Skin epidermis (tissue), 12 donors: ENCODE measurements at regions not wholly inside any gene's neighbourhood (a gene's known extent, or its start where the extent isn't known, plus 50 kb on each side); places are given as distances from the start of the nearest gene placed in this dataset.
"Not testable (repeated sequence)": the region's sequence is repeated elsewhere in the genome, so short reads cannot be mapped to it uniquely, and the experiment has no call there.

Experiments
- H3K27ac ChIP-seq, 21 experiments: fragments of 200-600 bp; sonication (generic) in 11 of 21; one replicate each; pipeline ENCODE4 v1.5.0; 2020; ENCODE audit warnings: mild to moderate bottlenecking in 3 of 21, inconsistent platforms in 2 of 21, moderate library complexity in 2 of 21
- H3K4me3 ChIP-seq, 7 experiments: fragments of 200-600 bp; sonication (generic) in 2 of 7; one replicate each; pipeline ENCODE4 v1.5.0; 2020; ENCODE audit warnings: inconsistent platforms in 2 of 7, mild to moderate bottlenecking in 2 of 7, moderate library complexity in 1 of 7

DNA sequence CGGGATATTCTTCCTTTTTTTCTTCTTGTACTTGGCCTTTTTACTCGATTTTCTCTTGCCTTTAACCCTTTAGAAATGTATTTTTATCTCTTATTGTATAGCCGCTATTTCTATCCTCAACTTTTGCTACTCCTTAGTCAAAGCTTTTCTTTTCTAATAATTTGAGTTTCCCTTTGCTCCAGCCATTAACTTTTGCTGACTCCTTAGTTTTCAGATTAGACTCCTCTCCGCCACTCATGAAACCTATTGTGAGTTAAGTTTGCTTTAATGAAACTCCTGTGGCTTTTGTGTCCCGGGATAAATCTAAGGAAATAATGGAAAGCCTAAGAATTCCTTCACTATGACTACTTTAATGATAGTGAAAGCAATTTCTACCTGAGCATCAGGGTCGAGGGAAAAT lies 590.3 kb upstream of the CITED2 start:
- Histone ChIP-seq H3K4me3 (no peak overlapping the region), H3K27ac (no peak overlapping the region)

DNA sequence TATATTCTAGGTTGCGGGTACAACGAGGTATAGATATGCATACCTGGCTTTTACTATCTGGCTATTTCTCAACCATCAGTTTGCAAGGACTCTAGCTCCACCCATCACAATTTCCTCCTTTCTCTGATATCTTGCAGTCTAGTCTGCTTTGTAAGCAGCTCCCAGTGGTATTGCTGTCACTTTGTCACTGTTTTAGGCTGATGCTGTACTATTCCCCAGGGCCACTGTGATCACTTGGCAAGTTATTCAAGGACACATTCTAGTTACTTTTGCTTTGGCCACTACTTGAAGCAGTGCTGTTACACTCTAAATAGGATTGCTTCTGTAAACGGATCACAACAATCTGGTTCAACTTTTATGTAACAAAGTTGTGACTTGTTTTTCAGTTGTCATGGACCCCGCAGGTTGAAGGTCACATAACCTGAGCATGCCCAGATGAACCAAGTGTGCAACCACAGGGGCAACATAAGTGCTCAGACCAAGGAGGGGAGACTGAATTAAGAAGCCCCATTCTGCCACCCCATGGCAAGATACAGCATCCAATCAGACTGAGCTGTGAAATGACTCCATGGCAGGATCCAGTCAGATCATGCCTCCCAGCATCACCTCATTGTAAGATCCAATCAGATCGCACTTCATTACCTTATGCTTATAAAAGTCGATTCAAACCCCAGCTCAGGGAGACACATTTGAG lies 588.4 kb upstream of the CITED2 start:
- H3K27ac ChIP-seq: no peak overlapping the region
- H3K4me3 ChIP-seq: no peak overlapping the region

DNA sequence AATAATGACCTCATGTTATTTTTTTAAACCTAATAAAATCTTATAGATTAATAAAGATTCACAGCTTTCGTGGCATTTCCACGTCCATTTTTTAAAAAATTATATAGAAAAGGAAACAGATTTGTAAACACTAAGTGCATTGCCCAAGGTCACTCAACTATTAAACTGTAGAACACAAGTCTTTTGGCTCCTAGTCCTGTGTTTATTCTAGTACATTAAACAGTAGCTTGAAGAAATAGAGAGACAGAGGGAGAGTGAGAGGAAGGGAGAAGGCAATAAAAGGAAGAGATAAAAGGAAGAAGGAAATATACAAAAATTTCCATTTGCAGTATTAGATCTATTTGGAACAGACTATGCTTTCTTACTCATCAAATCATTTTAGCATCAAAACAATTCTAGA lies 586.7 kb upstream of the CITED2 start:
- Histone ChIP-seq H3K27ac (no peak overlapping the region), H3K4me3 (no peak overlapping the region)

DNA sequence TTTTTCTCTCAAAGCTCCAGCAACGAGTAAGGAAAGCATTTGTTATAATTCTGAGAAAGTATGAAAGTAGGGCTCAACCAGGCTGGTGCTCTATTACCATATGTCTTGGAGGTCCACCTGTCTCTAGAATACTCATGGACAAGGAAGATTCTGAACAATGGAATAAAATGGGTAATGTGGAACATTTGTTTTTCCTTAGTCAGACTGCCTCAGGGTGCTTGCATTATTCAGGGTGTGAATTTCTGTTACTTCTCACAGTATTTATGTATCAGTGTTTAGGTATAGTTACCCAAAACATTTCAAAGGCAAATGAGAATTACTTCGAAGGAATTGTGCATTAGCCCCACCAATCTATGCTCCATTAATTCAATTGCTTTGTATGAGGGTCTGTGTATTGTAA lies 586.2 kb upstream of the CITED2 start:
- Histone ChIP-seq H3K4me3 (no peak overlapping the region), H3K27ac (no peak overlapping the region)

DNA sequence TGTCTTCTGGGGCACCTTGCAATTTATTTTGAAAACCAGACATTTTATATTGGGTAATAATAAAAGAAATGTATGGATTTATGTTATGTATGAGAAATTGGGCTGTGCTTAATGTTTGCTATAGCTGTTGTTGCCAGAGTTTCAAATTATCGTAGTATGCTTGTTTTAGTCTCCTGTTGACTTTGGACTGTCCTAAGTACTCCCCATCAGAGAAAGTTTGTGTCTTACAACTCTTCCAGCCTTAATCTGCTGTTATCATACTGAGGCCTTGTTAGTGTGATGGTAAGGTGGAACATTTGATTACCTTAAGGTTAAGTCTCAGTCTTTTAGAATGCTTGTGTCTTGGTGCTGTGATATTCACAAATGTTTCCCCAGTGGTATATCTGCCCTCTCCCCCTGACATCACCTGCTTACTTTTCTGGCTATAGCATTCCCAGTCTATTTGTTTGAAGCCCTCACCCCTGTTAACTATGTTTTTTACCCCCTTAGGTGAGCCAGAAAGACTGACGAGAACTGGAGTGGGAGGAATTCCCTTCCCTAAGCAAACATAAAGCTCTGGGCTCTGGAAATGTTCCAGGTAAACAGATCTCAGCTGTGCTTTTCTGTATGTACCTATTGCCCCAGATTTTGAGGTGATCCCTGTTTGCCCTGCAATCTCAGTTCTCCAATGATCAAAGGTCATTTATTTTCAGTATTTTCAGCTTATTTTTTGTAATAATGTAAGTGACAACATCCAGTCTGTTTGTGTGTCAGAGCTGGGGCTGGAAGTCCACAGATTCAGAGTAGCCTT lies 581.1 kb upstream of the CITED2 start:
- no peak overlapping the region for H3K27ac ChIP-seq

DNA sequence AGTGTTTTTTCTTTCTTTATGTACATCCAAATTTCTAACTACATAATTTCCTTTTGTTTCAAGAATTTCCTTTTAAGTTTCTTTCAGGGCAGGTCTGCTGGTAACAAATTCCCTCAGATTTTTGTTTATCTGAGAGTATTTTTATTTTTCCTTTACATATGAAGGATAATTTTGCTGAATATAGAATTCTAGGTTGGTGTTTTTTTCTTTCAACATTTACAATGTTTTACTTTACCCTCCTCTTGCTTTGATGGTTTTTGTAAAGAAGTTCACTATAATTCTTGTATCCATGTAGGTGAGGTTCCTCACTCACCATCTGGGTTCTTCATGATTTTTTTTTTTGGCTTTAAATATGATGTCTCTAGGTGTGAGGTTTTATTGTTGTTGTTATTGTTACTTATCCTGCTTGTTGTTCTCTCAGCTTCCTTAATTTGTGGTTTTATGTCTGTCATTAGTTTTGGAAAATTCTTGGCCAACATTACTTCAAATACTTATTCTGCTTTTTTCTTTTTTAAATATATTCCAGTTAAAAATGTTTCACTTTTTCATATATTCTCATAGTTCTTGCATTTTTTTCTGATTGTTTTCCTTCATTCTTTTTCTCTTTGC lies 580.1 kb upstream of the CITED2 start:
- Histone ChIP-seq H3K4me3 (no peak overlapping the region), H3K27ac (no peak overlapping the region)

More for the DNA sequence above, 581.1 kb upstream of the CITED2 start:
- no peak overlapping the region for H3K4me3 ChIP-seq

DNA sequence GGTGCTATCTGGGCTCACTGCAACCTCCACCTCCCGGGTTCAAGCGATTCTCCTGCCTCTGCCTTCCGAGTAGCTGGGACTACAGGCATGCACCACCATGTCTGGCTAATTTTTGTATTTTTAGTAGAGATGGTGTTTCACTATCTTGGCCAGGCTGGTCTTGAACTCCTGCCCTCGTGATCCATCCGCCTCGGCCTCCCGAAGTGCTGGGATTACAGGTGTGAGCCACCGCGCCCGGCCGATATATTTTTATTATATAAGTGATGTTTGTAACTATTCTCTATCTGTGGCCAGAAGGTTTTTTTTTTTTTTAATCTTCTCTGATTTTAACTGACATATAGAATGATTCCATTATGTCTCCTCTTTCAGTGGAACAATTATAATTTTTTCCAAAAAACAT lies 579.3 kb upstream of the CITED2 start:
- not testable (repeated sequence) for H3K4me3 ChIP-seq, H3K27ac ChIP-seq

DNA sequence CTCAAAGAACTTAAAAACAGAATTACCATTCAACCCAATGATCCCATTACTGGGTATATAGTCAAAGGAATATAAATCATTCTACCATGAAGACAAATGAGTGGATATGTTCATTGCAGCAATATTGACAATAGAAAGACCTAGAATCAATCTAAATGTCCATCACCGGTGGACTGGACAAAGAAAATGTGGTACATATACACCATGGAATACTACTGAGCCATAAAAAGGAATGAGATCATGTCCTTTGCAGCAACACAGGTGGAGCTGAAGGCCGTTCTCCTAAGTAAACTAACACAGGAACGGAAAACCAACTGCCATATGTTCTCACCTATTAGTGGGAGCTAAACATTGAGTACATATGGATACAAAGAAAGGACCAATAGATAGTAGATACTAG lies 576.7 kb upstream of the CITED2 start:
- no peak overlapping the region for H3K27ac ChIP-seq
- H3K4me3 ChIP-seq: no peak overlapping the region

DNA sequence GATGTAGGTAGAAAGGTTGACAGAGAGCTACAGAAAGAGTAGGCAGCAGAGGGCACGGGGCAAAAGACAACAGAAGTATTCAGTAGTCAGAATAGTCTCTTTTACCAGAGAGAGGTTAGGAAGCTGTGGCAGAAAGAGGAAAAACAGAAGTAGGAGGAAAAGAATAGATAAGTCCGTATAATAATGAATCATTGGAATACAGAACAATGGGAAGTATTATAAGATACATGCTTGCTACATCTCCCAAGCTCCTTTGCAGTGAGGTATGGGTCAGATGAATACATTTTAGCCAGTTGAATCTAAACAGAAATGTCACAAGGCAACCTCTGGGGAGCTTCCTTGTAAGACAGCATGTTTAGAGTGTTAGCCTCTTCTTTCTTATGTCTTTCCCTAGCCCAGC lies 570.5 kb upstream of the CITED2 start:
- no peak overlapping the region for H3K27ac ChIP-seq
- no peak overlapping the region for H3K4me3 ChIP-seq

DNA sequence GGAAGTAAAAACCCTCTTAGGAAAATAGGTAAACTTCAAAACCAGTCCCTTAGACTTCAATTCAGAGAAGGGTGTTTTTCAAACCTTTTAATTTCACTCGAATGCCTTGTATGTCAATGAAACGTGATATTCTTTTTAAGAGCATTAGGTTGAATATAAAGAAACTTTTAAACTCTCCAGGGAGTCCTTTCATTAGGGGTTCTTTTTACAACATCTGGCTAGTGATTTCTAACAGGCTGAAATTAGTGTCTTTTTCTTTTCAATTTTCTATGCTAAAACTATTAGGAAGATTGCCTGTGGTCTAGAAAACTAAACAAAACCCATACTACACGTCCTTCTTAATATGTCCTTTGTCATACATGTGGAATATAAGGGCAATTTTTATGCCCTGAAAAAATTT lies 569.7 kb upstream of the CITED2 start:
- peak overlapping the region in 1 of 21 experiments; percentile 16 for H3K27ac ChIP-seq
- no peak overlapping the region for H3K4me3 ChIP-seq

DNA sequence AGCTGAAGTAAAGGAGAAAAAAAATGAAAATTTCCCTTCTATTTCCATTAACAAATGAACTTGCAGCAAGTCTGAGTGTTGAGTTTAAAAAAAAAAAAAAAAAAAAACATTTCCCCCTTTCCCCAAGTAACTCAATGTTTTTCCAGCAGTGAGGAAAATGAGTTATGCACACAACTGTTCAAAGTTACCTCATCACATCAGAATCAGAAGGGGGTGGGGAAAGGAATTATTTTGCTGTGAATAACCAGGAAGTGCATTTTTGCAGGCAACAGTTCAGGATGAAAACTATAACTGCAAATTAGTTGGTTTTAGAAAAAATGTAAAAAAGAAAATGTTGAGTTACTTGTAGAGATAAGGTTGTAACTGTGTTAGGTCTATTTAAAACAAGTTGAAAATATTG lies 568.9 kb upstream of the CITED2 start:
- Histone ChIP-seq H3K4me3 (no peak overlapping the region), H3K27ac (peak overlapping the region in 2 of 21 experiments; percentile 16 to 41)

DNA sequence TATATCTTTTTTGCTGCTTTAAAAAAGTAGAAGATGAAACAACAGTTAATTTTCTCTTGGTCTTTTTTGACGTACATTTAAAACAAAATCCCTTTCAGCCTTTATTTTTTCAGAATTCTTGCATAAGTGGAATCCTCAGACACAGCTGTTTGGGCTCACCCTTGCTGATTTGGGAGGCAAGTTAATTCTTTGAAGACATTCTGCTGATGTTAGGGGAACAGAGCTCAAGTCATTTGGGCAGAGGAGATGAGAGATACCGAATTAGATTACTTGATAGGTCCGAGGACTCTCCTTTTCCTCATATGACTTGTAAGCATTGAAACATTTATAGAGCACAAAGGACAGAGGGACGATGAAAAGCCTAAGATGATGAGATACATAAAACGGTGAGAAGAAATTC lies 567.9 kb upstream of the CITED2 start:
- H3K27ac ChIP-seq: no peak overlapping the region
- no peak overlapping the region for H3K4me3 ChIP-seq

DNA sequence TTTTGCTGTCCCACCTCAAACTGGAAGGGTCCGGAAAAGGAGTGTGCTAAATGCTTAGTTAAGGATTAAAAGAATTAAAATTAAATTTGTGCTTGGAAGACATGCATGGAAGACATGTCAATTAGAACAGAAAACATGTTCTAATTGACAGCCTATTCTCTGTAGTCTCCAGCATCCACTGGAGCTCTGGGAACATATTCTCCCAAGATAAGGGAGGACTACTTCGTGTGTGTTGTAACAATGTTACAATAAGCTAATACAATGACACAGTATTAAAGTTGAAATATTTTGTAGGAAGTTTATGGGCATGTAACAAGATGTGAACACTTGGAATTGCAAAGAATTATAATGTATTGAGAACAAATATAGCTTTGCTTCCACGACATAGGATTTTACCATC lies 567.4 kb upstream of the CITED2 start:
- H3K27ac ChIP-seq: no peak overlapping the region

DNA sequence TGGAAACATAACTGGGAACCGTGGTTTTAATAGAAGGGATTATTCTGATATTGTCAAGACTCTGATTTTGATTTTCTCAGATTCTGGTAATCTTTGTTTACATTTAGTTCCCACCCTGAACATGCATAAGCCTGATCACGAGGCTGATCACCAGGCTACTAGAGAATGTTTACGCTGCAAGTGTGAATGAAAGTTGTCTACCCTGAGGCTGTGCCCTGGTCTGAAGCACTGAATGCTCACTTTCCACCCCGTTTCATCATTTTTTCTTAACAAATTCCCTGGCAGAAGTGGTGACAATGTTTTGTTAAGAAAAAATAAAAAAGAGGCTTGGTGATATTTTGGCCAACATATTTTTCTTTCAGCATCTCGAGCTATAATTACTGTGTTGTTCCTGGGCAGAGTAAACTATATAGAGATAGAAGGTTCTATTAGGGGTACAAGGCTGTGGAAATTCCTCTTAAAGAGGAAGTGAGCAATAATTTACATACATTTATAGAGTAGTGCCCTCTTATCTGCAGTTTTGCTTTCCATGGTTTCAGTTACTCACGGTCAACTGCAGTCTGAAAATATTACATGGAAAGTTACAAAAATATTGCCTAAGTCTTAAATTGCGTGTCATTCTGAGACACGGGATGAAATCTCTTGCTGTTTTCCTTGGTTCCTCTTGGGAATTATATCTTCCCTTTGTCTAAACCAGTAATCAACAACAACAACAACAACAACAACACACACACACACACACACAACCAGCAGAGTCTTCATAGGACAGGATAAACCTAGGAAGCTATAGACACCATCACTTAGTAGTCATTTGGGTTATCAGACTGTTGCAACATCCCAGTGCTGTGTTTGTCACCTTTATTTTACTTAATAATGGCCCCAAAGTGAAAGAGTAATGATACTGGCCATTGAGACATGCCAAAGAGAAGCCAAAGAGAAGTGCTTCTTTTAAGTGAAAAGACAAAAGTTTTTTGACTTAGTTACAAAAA lies 566.6 kb upstream of the CITED2 start:
- Histone ChIP-seq H3K4me3 (no peak overlapping the region), H3K27ac (no peak overlapping the region)

More for the DNA sequence above, 567.4 kb upstream of the CITED2 start:
- H3K4me3 ChIP-seq: no peak overlapping the region

DNA sequence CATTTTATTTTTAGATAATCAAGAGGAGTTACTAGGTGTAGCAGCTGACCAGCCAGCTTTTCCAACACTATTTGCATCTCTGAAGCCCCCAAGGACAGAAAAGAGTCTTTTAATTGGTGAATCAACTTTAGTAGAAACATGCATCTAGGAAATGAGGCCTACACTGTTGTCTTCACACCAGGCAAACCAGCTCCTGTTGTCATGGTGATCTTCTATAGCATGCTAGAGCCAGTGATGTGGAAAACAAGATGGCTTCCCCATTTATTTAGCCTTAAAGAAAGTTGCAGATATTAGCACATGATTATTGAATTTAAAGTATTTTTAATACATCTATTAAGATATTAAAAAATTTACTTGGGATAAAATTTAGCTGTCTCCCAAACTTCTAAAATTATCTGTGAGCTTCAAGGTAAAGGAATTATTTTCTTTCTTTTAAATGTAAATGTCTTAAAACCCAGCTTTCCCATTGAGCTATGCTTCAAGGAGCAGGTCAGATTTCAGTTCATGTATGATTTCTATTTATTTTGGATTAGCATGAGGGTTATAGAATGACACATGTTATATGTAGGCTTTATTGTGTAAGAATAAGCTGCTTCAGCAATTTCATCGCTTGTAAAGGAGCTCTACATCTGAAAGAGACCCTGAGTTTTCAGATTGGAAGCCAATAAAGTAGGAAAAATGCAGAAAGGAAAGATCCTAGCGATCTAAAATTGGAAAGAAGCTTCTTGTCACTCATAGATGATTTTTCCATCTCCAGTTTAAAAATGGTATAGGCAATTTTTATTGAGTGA lies 564.9 kb upstream of the CITED2 start:
- Histone ChIP-seq H3K27ac (no peak overlapping the region), H3K4me3 (no peak overlapping the region)

DNA sequence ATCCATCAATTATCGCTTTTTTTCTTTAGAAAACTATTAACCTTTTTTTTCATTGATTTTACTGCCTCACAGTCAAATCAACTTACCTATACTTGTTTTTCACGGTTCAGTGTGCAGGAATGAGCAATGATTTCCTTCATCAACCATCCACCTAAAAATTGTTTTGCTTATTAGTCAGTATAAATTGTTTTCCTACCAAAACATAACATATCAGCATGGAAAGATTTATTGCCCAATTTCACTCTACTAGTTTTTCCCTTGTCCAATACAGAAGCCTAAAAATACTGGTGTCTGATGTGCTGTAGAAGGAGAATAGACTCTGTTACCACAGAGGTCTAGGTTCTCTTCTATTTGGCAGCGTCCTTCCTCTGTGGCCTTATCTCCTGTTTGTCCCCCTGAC lies 558.2 kb upstream of the CITED2 start:
- H3K4me3 ChIP-seq: no peak overlapping the region
- H3K27ac ChIP-seq: no peak overlapping the region

DNA sequence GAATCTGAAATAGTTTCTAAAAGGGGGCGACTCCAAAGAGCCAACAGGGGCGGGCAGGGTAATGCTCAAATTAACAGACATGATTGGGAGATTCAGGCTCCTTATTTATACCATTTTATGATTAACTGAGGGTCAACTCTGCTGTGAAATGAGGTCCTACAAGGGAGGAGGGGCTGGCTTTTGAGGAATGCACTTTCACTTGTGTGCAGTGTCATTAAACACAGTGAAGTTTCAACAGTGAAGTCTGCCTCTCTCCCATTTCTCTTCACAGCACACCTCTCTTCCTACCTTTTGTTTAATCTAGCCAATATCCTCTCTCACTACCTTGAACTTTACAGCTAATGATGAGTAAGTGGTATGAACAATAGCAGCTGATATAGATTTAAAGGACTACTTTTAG lies 557.3 kb upstream of the CITED2 start:
- H3K27ac ChIP-seq: no peak overlapping the region

DNA sequence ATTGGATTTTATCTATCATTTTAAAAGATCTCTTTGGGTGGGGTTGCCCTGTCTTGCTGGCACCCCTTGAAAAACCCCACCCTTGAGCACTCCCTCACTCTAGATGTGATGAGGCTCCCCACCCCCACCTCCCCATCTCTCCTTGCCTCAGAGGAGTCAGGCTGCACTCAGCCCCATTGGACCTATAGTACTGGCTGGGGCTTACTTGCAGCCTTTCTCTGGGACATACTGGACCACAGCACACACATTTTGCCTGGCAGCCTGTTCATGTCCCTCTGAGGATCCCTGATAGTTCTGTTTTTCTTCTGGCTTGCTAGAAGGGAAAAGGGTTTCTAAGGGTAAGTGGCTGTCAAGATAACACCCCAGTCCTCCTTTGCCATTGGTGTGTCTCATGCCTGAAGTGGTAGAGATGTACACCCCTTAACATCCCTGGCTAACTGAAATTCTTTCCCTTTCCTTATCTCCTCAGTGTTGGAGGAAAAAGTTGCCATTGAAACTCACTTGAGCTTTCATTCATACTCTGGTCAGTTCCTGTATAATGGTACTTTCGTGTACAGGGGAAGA lies 553.4 kb upstream of the CITED2 start:
- no peak overlapping the region for H3K27ac ChIP-seq
- no peak overlapping the region for H3K4me3 ChIP-seq

More for the DNA sequence above, 557.3 kb upstream of the CITED2 start:
- no peak overlapping the region for H3K4me3 ChIP-seq

DNA sequence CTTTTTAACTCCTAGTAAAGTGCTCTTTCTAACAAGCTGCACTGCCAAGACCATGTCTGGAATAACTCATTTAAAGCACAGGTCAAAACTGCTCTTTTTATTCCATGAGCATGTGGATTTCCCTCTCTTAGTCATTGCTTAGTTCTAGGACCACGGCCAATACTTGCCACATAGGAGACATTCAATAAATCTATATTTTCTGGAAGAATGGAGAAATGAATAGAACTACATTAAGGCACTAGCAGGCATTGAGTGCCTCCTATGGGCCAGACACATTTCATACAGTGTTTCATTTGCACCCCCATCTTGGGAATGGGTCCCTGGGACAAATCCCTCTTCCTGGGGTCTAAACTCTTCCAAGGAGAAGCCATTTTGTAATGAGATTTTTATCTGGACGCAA lies 552.8 kb upstream of the CITED2 start:
- no peak overlapping the region for H3K4me3 ChIP-seq
- no peak overlapping the region for H3K27ac ChIP-seq
